AML-193 (cell line): ENCODE measurements at regions not wholly inside any gene's neighbourhood (a gene's known extent, or its start where the extent isn't known, plus 50 kb on each side); places are given as distances from the start of the nearest gene placed in this dataset.

Experiments
- DNase-seq, 2 experiments: peaks; one replicate each; lab custom pipeline; 2025; lab: John Stamatoyannopoulos, UW

DNA sequence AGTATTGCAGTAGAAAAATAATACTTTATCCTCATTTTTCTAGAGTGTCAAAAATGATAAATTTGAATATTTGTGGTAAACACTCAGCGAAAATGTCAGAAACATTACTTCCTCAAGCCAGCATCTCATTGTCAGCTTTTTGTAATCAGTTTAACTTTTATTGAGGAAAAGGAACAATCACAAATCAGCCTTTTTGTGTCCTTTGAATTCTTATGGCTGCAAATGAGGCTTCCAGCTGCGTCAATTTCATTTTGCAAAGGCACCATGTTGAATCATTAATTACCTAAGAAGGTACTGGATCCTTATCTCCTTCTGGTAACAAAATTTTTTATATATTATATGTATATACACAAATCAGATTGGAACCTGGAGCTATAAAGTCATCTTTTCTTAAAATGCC, 442.6 kb upstream of the CPEB2 start:
- no peak for DNase-seq

GRCh38 chr4:14560577-14560976, 441.7 kb upstream of the CPEB2 start:
- DNase-seq = no peak

- no peak for DNase-seq
These were observed 439.4 kb upstream of the CPEB2 start for GRCh38 chr4:14562901-14563300.

DNA sequence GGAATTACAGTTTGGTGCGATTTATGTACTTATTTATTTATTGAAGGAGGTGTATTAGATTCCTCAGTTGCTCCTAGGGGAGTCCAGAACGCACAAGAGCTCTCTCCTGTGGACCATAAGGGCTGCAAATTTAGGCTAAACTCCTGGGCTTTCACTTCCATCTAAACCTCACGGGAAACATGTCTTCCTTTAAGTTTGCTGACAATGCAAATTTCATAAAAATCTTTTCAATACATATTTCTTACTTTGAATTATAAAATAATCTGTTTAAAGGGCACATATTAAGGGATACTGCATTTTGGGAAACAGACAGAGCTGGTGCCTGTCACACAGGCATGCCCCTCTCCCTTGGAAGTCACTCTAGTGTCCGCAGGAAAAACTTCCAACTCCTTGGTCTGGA, 438.0 kb upstream of the CPEB2 start:
- DNase-seq = no peak

DNA sequence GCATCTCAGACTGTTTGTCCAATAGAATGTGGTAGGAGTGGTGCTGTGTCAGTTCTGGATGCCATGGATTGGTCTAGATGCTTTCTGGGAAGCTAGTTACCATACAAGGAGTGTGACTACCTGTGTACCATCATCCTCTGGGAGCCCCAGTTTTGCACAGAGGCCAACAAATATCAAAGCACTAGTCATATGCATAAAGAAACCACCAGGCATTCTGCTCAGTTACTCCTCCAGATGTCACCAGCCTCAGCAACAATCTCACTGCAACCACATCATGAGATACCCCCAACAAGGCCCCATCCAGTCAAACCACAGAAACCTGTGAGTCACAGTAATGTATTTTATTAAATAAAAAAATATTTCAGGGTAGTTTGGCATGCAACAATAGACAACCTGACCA, 435.8 kb upstream of the CPEB2 start:
- no peak for DNase-seq

DNA sequence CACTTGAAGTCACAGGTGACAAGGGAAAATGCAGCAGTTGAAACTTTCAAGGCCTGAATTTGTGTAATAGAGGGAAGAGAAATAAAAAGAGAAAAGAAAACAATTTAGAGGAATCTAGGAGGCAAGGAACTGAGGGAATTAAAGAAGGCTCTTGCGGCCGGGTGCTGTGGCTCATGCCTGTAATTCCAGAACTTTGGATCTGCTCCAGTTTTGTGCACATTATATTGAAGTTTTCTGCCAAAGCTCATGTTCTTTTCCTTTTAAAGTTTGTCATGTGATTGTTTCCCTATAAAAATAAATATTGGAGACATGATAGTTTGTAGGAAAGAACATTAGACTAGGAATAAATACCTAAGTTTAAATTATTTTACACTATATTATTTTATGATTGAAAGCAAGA, 433.9 kb upstream of the CPEB2 start:
- no peak for DNase-seq

DNA sequence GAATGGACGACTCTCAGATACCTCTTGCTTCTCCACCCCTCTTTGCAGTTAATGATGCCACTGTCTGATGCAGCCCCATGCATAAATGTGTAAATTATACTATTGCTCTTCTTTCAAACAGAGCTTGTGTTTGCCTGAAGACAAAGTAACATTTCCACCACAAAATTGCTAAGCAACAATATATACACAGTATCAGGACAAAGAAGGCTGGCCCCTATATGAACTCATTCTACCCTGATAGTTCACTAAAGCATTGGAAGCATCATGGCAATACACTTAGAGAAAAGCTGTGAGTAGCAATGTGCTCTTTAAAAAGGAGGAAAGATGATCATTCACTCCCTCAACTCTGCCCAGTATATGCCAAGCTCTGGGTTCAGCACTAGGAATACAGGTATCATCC, 427.0 kb upstream of the CPEB2 start:
- DNase-seq = no peak

GRCh38 chr4:14575919-14576318, 426.4 kb upstream of the CPEB2 start:
- DNase-seq = no peak

GRCh38 chr4:14580061-14580460, 422.2 kb upstream of the CPEB2 start:
- DNase-seq = no peak

GRCh38 chr4:14581741-14582140, 420.5 kb upstream of the CPEB2 start:
- no peak for DNase-seq

DNA sequence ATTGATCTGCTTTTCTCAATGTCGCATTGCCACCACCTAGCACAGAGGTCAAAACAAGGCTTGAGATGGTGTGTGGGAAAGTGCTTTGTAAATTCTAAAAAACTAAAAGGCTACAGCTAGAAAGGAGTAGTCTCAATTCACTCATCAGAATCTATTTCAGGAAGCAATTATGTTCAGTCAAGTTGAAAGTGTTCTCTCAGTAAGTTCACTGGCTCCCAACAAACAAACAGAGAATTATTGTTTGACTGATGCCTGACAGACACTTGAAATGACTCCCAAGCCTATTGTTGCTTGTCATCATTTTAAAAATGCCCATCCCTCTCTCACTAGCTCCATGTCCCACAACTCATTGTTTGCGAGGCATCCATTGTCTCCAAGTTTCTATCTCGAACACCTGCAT, 419.6 kb upstream of the CPEB2 start:
- no peak for DNase-seq

DNA sequence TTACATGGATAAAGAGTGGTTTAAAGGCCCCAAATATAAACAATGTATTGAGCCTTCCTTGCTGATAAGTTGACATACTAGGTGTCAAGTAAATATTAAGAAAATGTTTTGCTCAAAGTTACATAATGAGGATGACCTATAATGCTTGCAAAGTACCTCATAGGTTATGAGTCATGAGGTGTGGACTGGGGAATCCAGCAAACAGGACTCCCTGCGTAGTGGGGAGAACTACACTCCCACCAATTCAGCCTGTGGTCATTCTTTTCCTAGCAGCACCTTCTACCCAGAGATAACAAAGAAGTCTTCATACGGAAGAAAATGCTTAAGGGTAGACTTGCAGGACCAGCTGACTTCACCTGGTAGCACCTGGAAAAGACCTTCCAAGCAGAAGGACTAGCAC, 418.9 kb upstream of the CPEB2 start:
- DNase-seq = no peak

GRCh38 chr4:14583752-14584151, 418.5 kb upstream of the CPEB2 start:
- no peak for DNase-seq

DNA sequence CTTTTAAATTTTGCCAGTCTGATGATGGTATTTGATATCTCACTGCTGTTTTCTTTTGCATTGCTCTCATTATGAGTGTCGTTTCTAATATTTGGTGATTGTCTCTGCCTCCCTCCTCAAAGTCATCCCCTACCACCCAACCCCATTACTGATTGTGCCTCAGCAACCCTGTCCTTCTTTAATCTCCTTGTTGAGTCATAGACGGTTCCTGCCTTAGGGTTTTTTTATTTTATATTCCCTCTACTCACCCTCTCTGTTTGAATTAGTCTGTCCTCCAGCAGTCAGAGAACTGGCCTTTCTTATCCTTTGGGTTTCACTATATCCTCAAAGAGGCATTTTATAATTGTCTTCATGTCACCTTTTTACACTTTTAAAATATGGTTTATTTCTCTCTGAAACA, 409.3 kb upstream of the CPEB2 start:
- DNase-seq = no peak

DNA sequence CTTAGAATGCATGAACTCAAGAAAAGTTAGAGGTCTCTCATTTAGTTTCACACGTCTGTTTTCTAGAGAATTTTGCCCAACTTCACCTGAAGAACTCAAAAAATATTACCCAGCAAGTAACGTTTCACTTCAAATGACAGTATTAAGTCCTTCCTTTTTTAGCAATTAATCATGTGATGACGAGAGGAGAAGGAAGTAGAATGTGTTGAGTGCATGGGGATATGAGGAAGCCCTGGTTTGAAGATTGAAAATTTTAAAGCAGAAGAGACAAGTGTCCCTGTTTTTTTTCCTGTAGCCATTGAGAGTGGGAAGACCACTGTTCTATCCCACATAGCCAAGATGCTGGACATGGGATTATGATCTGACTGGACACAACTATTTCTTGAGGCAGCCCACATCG, 406.3 kb upstream of the CPEB2 start:
- DNase-seq = peak in 1 of 2 experiments; percentile 10

- DNase-seq = no peak
These were observed 405.8 kb upstream of the CPEB2 start for GRCh38 chr4:14596437-14596836.

GRCh38 chr4:14596904-14597303, 405.4 kb upstream of the CPEB2 start:
- DNase-seq = no peak

- no peak for DNase-seq
These were observed 400.1 kb upstream of the CPEB2 start for GRCh38 chr4:14602206-14602605.

DNA sequence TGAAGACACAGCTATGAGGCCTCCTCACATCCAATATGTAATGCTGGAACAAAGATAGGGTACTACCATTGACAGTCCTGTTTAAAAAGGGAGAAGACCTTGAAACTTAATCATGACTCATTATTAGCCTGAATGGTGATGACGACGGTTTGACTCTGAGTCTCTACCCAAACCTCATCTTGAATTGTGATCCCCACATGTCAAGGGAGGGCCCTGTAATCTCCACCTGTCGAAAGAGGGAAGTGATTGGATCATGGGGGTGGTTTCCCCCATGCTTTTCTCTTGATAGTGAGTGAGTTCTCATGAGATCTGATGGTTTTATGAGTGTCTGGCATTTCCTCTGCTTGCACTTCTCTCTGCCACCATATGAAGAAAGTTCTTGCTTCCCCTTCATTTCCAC, 395.3 kb upstream of the CPEB2 start:
- DNase-seq = no peak

- DNase-seq = no peak
These were observed 394.7 kb upstream of the CPEB2 start for GRCh38 chr4:14607578-14607977.

DNA sequence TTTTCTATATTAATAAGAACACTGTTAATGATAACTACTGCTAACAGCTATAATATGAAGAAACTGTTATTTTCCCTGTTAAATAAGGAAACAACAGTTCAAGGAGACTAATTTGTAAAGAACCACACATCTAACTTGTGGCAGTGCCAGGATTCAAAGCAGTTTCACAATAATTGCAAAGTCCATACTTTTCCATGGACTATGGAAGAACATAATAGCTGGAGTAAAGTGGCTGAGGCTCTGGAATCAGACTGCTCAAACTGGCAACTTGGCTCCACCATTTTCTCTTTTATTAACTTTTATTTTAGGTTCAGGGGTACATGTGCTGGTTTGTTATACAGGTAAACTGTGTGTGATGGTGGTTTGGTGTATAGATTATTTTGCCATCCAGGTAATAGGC, 393.7 kb upstream of the CPEB2 start:
- no peak for DNase-seq

DNA sequence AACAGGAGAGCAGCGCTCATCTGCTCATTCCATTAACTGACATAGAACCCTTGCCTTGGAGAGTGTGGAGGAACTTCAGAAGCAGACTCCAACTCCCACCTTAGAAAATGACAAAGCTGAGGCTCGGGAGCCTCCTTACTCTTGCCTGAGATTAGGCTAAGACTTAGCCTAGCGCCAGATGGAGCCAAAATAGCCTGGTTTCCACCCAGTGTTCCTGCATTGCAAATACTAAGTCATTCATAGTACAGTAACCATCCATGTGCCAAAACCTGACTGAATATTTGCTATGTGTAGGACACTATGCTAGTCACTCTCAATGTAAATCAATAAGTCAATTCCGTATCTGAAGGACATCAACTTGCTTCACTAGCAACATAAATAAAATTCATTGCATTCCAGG, 387.4 kb upstream of the CPEB2 start:
- DNase-seq = no peak

DNA sequence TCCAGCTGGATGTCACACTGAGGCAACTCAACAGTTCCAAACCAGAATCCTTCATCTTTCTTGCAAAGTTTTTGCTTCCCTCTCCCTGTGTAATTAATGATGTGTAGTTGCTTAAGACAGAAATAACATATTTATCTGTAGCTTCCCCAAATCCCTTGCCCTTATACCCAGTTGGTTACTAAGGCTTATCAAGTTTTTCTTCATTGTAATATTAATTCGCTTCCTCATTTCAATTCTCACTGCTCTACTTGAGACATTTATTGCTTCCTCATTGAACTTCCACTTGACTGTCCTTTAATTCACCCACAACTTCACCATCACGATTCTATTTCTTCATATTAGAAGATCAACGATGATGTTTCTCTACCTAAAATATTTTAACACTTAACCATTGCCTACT, 386.6 kb upstream of the CPEB2 start:
- no peak for DNase-seq

DNA sequence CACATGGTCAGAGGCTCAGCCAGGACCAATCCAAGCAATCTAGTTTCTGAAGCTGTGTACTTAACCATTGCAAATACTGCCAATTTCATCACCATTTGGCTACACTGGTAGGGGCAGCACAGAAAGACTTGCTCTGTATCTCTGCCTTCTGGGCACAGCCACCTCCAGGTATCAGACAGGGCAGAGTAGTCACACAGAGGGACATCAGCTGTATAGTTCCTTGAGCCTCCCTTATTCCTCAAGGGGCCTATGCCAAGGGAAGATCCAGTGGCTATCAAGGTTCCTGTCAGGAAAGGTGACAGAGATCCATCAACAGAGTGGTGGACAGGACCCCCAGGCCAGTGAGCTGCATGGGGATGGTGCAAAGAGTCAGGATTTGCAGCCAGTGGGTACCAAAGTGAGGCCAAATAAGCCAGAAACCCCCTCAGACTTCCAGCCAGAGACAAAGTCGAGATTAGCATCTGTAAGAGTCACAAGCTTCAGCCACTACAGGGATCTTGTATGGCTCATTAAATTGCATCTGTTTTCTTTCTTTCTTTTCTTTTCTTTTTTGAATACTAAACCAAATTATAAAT, 381.6 kb upstream of the CPEB2 start:
- DNase-seq = no peak
